Activated naive CD4-positive, alpha-beta T cell treated with anti-CD3 and anti-CD28 coated beads, Interleukin-2, amount 10 ng/mL, durations not matched to agents 7 days and 5 days (primary cell): ENCODE measurements at regions not wholly inside any gene's neighbourhood (a gene's known extent, or its start where the extent isn't known, plus 50 kb on each side); places are given as distances from the start of the nearest gene placed in this dataset.

ENCODE experiments used
- CTCF ChIA-PET: fragments of 350-600 bp; sonication (Branson Sonifier 250); formaldehyde crosslinking; loops from one replicate; lab custom pipeline; 2021; ENCODE audit warnings: antibody characterized with exemption; lab: Charles Lee
- DNase-seq: peaks from one replicate; pipeline ENCODE4 v3.0.0-alpha.2; 2020
- H3K27ac Mint-ChIP-seq: one replicate; pipeline ENCODE4 v1.8.0; 2021; ENCODE audit warnings: mild to moderate bottlenecking, moderate library complexity, mixed read lengths
- H3K27me3 Mint-ChIP-seq: one replicate; pipeline ENCODE4 v1.8.0; 2021; ENCODE audit warnings: mild to moderate bottlenecking, mixed read lengths
- H3K36me3 Mint-ChIP-seq: one replicate; pipeline ENCODE4 v1.8.0; 2021; ENCODE audit warnings: mixed read lengths
- H3K4me1 Mint-ChIP-seq: one replicate; pipeline ENCODE4 v1.8.0; 2021; ENCODE audit warnings: mixed read lengths
- H3K4me3 Mint-ChIP-seq: one replicate; pipeline ENCODE4 v1.8.0; 2021; ENCODE audit warnings: mild to moderate bottlenecking, moderate library complexity, mixed read lengths
- H3K9me3 Mint-ChIP-seq: one replicate; pipeline ENCODE4 v1.8.0; 2021; ENCODE audit warnings: mixed read lengths

DNA sequence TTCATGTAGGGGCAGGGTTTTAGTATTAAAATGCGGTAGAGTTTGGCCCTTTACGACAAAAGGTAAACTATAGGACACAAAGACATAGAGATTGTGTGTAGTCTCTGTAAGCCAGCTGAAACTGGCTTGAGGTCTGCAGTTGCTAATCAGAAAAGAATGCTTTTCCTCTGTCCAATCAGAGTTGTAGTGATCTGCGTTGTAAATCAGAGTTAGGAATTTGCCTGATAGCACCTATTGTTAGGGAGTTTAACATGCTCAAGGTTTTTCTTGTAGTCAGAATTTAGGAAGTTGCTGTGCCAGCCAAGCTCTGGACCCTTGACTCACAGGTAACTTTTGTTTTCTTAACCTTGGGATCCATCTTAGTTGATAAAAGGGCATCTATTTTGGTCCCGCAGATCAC lies 61.2 kb upstream of the VTCN1 start:
- H3K4me3 Mint-ChIP-seq: no peak overlapping the region
- no peaks in the 10 kb centered on the region for H3K9me3 Mint-ChIP-seq
- no peaks in the 10 kb centered on the region for H3K36me3 Mint-ChIP-seq
- no peaks in the 10 kb centered on the region for H3K27me3 Mint-ChIP-seq
- DNase-seq: no peak
- no peaks in the 10 kb centered on the region for H3K4me1 Mint-ChIP-seq
- CTCF ChIA-PET: no interaction called here
- no peak overlapping the region for H3K27ac Mint-ChIP-seq

DNA sequence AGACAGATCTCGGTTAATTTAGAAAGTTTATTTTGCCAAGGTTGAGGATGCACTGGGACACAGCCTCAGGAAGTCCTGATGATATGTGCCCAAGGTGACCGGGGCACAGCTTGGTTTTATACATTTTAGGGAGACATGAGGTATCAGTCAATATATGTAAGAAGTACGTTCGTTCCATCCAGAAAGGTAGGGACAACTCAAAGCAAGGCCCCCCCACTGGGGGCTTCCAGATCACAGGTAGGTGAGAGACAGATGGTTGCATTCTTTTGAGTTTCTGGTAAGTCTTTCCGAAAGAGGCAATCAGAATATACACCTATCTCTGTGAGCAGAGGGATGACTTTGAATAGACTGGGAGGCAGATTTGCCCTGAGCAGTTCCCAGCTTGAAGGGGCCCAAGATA lies 60.4 kb upstream of the VTCN1 start:
- no peak overlapping the region for H3K4me3 Mint-ChIP-seq
- H3K27ac Mint-ChIP-seq: no peak overlapping the region
- CTCF ChIA-PET: no interaction called here
- H3K4me1 Mint-ChIP-seq: no peaks in the 10 kb centered on the region
- H3K9me3 Mint-ChIP-seq: no peaks in the 10 kb centered on the region
- H3K36me3 Mint-ChIP-seq: no peaks in the 10 kb centered on the region
- no peaks in the 10 kb centered on the region for H3K27me3 Mint-ChIP-seq
- no peak for DNase-seq

DNA sequence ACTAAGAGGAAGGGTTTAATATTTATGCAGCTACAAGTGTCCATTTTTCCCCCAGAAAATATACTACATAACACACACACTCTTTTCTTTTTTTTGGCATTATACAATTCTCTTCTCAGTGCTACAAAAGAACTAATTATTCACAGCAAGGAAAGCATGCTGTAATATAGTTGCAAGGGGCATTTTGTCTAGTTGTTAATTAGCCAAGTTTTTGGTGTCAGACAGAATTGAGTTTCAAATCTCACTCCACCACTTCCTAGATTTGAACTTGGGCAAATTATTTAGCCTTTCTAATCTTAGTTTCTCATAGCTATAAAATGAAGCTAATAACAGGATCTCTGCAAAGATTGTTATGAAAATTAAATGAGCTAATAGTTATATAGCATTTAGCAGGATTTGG lies 60.0 kb upstream of the VTCN1 start:
- H3K36me3 Mint-ChIP-seq: no peaks in the 10 kb centered on the region
- CTCF ChIA-PET: no interaction called here
- no peaks in the 10 kb centered on the region for H3K9me3 Mint-ChIP-seq
- H3K27ac Mint-ChIP-seq: no peak overlapping the region
- no peak overlapping the region for H3K4me3 Mint-ChIP-seq
- DNase-seq: no peak
- H3K27me3 Mint-ChIP-seq: no peaks in the 10 kb centered on the region
- no peaks in the 10 kb centered on the region for H3K4me1 Mint-ChIP-seq

DNA sequence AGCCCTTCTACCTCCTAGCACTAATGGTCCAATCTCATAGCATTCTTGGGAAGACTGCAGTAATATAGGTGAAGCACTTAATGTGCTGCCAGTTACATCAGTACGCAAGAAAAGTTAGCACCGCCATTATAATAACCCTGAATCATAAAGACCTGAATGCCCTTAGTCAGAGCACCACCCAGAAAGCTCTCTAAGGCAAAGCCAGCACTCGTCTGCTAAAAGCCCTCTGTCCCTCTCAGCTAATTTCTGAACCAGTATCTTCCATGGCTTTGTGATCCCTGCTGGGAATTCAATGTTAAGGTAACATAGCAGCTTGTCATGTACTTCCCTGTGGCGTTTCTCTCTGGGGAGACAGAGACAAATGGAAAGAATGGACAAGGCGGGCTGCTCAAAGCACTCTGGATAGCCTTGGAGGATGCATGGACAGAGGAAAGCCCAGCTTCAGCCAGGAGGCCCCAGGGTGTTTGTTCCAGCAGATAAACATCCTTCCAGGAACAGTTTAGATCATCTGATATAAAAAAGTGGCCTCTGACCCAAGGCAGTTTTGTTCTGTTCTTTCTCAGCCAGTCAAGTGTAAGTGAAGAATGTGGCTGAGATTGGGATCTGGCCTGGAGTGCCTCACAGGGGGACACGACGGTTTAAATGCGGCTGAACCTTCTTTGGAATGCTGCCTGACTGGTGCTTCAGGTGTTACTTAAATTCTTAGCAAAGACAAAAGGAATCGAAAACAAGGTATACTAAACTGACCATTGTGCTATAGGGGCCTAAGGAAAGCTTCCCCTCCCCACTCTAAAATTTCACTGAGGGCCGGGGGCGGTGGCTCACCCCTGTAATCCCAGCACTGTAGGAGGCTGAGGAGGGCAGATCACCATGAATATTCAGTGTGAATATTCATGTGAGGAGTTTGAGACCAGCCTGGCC lies 58.1 kb upstream of the VTCN1 start:
- Mint-ChIP-seq H3K27me3 (no peaks in the 10 kb centered on the region), H3K4me1 (no peaks in the 10 kb centered on the region), H3K36me3 (no peaks in the 10 kb centered on the region), H3K9me3 (no peaks in the 10 kb centered on the region), H3K4me3 (no peak overlapping the region), H3K27ac (no peak overlapping the region)
- CTCF ChIA-PET: no interaction called here
- no peak for DNase-seq

DNA sequence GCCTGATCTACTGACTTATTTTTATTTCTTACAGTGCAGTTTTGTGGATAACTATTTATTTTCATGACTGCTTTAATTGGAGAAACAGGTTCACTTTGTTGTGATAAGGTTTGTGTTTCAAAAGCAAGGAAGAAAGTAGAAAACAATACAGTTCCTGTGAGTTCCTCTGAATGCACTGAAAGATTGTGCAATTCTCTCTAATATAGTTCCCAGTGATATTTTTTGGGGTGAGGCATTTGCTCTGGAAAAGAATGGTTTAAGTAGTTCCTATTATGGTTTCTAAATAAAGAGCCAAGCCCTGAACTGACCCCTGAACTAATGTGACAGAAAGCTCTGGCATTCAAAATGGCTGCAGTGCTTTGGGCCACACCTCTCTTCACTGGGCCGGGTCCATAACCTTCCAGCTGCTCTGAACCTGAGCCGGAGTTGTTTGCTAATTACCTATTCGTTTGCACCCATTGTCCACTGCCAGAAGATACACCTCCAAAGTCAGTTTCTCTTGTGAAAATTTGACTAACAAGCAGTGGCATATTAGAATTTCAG lies 56.6 kb upstream of the VTCN1 start:
- no peaks in the 10 kb centered on the region for H3K27me3 Mint-ChIP-seq
- H3K9me3 Mint-ChIP-seq: no peaks in the 10 kb centered on the region
- CTCF ChIA-PET: no interaction called here
- no peaks in the 10 kb centered on the region for H3K36me3 Mint-ChIP-seq
- no peak overlapping the region for H3K4me3 Mint-ChIP-seq
- no peak for DNase-seq
- no peaks in the 10 kb centered on the region for H3K4me1 Mint-ChIP-seq
- no peak overlapping the region for H3K27ac Mint-ChIP-seq

DNA sequence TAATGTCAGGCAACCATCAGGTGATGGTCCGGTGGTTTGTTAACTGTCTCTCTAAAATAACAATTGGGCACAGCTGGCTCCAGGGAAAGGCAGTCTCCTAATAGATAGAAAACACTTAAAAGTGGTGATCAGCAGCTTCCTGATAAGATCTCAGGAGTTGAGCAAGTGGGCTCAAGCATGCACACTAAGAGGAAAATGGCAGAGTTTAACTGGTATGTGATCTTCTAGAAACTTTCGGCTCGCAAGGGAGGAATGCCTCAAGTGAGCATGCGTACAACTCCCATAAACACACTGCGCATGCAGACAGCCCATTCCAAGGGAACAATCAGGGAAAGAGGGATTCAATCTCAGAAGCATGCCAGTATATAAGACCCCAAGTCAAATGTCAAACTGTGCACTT lies 52.2 kb upstream of the VTCN1 start:
- H3K36me3 Mint-ChIP-seq: no peaks in the 10 kb centered on the region
- CTCF ChIA-PET: no interaction called here
- no peak for DNase-seq
- H3K4me1 Mint-ChIP-seq: no peaks in the 10 kb centered on the region
- peaks cover 5% of the 10 kb centered on the region for H3K27me3 Mint-ChIP-seq
- no peak overlapping the region for H3K4me3 Mint-ChIP-seq
- no peak overlapping the region for H3K27ac Mint-ChIP-seq
- no peaks in the 10 kb centered on the region for H3K9me3 Mint-ChIP-seq

DNA sequence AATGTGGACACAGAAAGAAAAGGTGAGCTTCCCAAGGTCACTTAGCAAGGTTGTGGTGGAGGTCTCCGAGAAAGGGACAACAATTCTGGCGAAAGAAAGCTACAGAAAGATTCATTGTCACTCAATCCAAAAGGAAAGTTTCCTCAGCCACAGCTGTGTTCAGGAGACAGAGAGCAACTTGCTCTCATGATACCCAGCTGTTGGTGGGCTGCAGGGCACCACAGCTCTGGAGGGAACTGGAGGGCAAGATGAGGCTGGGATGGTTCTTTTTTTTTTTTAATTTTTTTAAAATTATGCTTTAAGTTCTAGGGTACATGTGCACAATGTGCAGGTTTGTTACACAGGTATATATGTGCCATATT lies 50.7 kb upstream of the VTCN1 start:
- no peak for DNase-seq
- Mint-ChIP-seq H3K4me3 (no peak overlapping the region), H3K9me3 (no peaks in the 10 kb centered on the region), H3K27me3 (peaks cover 5% of the 10 kb centered on the region), H3K4me1 (no peaks in the 10 kb centered on the region), H3K27ac (no peak overlapping the region), H3K36me3 (no peaks in the 10 kb centered on the region)
- CTCF ChIA-PET: no interaction called here

DNA sequence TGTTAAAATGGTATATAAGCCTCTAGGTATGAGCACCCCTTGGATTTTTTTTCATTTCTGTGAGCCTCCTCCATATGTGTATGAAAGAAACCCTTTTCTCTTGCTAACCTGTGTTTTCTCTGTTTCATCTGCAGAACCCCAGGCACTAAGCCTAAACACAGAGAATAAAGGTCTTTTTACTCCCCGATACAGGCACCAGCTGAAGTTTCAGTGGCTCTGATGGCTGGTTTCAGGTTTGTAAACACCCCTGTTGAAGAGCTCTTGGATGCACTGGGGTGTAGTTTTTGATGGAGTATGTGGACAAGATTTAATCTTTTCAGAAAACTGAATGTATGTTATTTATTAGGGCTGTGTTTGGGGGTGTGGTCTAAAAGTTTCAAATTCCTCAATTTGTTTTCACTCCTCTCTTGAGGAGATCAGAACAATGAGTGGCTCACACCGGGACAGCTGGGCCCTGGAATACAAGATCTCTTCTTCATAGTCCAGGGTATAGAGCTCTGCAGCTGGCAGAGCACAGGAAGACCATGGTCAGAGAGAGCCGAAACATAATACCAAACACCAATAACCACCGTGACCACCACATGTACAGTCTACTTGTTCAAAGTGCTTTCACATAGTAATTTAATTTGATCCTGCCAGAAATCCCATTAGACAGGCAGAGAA lies 50.2 kb upstream of the VTCN1 start:
- no peak overlapping the region for H3K27ac Mint-ChIP-seq
- H3K36me3 Mint-ChIP-seq: no peaks in the 10 kb centered on the region
- DNase-seq: no peak
- H3K9me3 Mint-ChIP-seq: no peaks in the 10 kb centered on the region
- H3K27me3 Mint-ChIP-seq: peaks cover 5% of the 10 kb centered on the region
- CTCF ChIA-PET: no interaction called here
- no peak overlapping the region for H3K4me3 Mint-ChIP-seq
- H3K4me1 Mint-ChIP-seq: no peaks in the 10 kb centered on the region
